ENCODE measurements at regions not wholly inside any gene's neighbourhood (a gene's known extent, or its start where the extent isn't known, plus 50 kb on each side); places are given as distances from the start of the nearest gene placed in this dataset.

GRCh38 chr5:109531262-109531661 is 121.5 kb upstream of the PJA2 start:
- no peaks in the 10 kb centered on the region for H3K36me3 Mint-ChIP-seq
- no peaks in the 10 kb centered on the region for H3K4me1 Mint-ChIP-seq
- DNase-seq = no peak
- H3K9me3 Mint-ChIP-seq = no peaks in the 10 kb centered on the region
- no peak overlapping the region for H3K4me3 Mint-ChIP-seq
- peaks cover 7% of the 10 kb centered on the region for H3K27me3 Mint-ChIP-seq
- H3K27ac Mint-ChIP-seq = no peak overlapping the region

- H3K27me3 Mint-ChIP-seq = peaks cover 3% of the 10 kb centered on the region
- no peaks in the 10 kb centered on the region for H3K9me3 Mint-ChIP-seq
- no peak overlapping the region for H3K4me3 Mint-ChIP-seq
- H3K27ac Mint-ChIP-seq = no peak overlapping the region
- no peaks in the 10 kb centered on the region for H3K36me3 Mint-ChIP-seq
- no peaks in the 10 kb centered on the region for H3K4me1 Mint-ChIP-seq
- no peak for DNase-seq
Measured at GRCh38 chr5:109529987-109530386, 120.2 kb upstream of the PJA2 start.

GRCh38 chr5:109529520-109529919 is 119.7 kb upstream of the PJA2 start:
- H3K36me3 Mint-ChIP-seq = no peaks in the 10 kb centered on the region
- no peaks in the 10 kb centered on the region for H3K9me3 Mint-ChIP-seq
- no peak overlapping the region for H3K27ac Mint-ChIP-seq
- no peaks in the 10 kb centered on the region for H3K4me1 Mint-ChIP-seq
- DNase-seq = no peak
- H3K4me3 Mint-ChIP-seq = no peak overlapping the region
- peaks cover under 1% of the 10 kb centered on the region for H3K27me3 Mint-ChIP-seq

DNA sequence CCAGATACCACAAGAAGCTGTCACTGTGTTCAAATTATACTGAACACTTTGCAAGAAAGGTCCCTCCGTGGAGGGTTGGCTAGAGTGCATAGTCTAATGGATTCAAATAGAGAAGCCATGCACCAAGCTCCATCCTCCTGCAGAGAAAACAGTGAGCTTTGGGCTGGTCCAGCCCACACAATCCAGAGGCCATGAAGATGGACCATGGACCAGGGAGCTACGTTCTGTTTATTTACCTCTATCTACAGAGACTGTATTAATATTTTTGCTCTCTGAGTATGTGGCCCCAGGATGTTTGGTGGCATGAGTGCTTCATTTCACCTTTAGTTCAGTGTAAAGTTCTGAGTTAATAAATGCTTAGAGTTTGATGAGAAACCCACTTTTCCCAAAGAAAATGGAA is 114.8 kb upstream of the PJA2 start:
- no peak for DNase-seq
- no peak overlapping the region for H3K27ac Mint-ChIP-seq
- no peaks in the 10 kb centered on the region for H3K36me3 Mint-ChIP-seq

GRCh38 chr5:109524026-109524425 is 114.3 kb upstream of the PJA2 start:
- Mint-ChIP-seq H3K27ac (no peak overlapping the region), H3K27me3 (no peaks in the 10 kb centered on the region), H3K9me3 (no peaks in the 10 kb centered on the region), H3K36me3 (no peaks in the 10 kb centered on the region), H3K4me1 (no peaks in the 10 kb centered on the region), H3K4me3 (no peak overlapping the region)
- DNase-seq = no peak

More for the DNA sequence above, 114.8 kb upstream of the PJA2 start:
- Mint-ChIP-seq H3K27me3 (no peaks in the 10 kb centered on the region), H3K4me1 (no peaks in the 10 kb centered on the region), H3K4me3 (no peak overlapping the region), H3K9me3 (no peaks in the 10 kb centered on the region)

- no peak for DNase-seq
- Mint-ChIP-seq H3K27me3 (no peaks in the 10 kb centered on the region), H3K36me3 (no peaks in the 10 kb centered on the region), H3K27ac (no peak overlapping the region), H3K9me3 (no peaks in the 10 kb centered on the region), H3K4me1 (no peaks in the 10 kb centered on the region), H3K4me3 (no peak overlapping the region)
Measured at GRCh38 chr5:109522404-109522803, 112.6 kb upstream of the PJA2 start.

DNA sequence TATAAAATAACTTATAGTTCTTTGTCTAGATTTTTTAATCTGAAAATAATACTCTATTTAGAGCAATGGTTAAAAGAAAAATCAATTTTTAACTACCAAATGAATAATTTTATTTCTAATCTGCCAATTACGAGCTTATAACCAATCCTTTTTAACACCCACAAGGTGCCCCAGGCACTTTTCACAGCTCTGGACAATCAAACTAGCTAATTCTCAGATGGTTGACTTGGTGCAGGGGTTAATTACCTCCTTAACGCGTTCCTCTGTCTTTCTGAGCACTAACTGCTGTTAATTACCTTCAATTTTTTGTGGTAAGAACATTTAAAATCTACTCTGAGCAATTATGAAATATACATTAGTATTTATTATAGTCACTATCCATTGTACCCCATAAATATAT is 109.6 kb upstream of the PJA2 start:
- Mint-ChIP-seq H3K9me3 (no peaks in the 10 kb centered on the region), H3K36me3 (no peaks in the 10 kb centered on the region)

GRCh38 chr5:109516390-109516789 is 106.6 kb upstream of the PJA2 start:
- no peaks in the 10 kb centered on the region for H3K36me3 Mint-ChIP-seq
- H3K4me3 Mint-ChIP-seq = no peak overlapping the region
- no peaks in the 10 kb centered on the region for H3K9me3 Mint-ChIP-seq
- peaks cover 3% of the 10 kb centered on the region for H3K4me1 Mint-ChIP-seq
- DNase-seq = no peak
- no peaks in the 10 kb centered on the region for H3K27me3 Mint-ChIP-seq
- no peak overlapping the region for H3K27ac Mint-ChIP-seq

More for the DNA sequence above, 109.6 kb upstream of the PJA2 start:
- Mint-ChIP-seq H3K4me3 (no peak overlapping the region), H3K4me1 (no peaks in the 10 kb centered on the region), H3K27me3 (no peaks in the 10 kb centered on the region), H3K27ac (no peak overlapping the region)
- DNase-seq = no peak

DNA sequence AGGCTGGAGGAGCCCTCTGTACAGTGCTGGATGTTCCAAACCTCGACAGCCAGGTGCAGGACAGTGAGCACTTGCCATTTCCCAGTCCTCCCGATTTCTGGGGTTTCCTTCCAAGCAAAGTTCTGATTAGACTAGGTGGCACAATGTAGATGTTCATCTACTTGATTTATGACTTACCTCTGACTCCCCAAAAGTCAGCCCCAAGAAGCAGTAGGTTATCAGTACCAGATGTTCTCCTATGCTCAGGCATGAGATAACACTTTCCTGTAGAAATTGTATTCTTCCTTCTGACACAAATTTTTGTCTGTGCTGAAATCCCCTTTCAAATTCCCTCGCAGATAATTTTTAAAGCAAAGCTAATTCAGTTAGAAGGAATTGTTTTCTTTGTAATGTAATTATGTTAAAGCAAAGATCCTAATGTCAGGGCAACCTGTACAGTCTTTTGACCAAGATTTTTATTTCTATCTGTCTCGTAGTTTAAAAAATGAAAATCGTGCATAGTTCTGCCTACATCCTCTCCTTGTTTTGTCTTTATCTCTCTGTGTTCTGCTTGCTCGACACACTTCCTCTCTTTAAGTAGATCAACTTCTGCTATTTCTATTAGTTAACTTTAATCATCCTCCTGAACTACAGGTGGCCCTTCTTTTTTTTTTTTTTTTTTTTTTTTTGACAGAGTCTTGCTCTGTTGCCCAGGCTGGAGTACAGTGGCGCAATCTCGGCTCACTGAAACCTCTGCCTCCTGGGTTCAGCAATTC is 102.4 kb upstream of the PJA2 start:
- no peaks in the 10 kb centered on the region for H3K36me3 Mint-ChIP-seq
- peaks cover 3% of the 10 kb centered on the region for H3K4me1 Mint-ChIP-seq
- H3K27ac Mint-ChIP-seq = no peak overlapping the region
- no peaks in the 10 kb centered on the region for H3K9me3 Mint-ChIP-seq
- no peaks in the 10 kb centered on the region for H3K27me3 Mint-ChIP-seq
- no peak overlapping the region for H3K4me3 Mint-ChIP-seq
- DNase-seq = no peak

GRCh38 chr5:109506556-109506955 is 96.8 kb upstream of the PJA2 start:
- no peaks in the 10 kb centered on the region for H3K9me3 Mint-ChIP-seq
- no peak overlapping the region for H3K27ac Mint-ChIP-seq
- H3K27me3 Mint-ChIP-seq = no peaks in the 10 kb centered on the region
- DNase-seq = no peak
- H3K36me3 Mint-ChIP-seq = no peaks in the 10 kb centered on the region
- H3K4me1 Mint-ChIP-seq = no peaks in the 10 kb centered on the region
- H3K4me3 Mint-ChIP-seq = no peak overlapping the region

DNA sequence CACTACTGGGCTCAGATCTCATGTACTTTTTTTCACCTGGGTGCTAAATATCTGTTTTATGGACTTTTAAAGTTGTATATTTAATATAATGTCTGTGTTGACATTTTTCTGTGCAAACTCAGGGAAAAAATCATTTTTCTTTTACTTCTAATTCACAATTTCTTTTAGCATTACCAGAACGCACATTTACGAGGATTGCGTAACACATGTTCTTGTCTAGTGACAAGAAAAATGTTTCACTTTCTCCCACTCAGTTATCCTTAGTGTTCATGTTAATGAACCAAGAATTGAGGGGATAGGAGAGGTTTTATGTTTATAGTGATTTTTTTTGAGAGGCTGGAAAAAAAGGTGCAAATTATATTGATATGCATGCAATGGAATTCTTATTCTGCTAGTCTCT is 86.3 kb upstream of the PJA2 start:
- DNase-seq = no peak
- no peak overlapping the region for H3K27ac Mint-ChIP-seq
- H3K4me1 Mint-ChIP-seq = no peaks in the 10 kb centered on the region
- no peak overlapping the region for H3K4me3 Mint-ChIP-seq
- peaks cover 22% of the 10 kb centered on the region for H3K27me3 Mint-ChIP-seq
- no peaks in the 10 kb centered on the region for H3K9me3 Mint-ChIP-seq
- no peaks in the 10 kb centered on the region for H3K36me3 Mint-ChIP-seq

- Mint-ChIP-seq H3K4me1 (no peaks in the 10 kb centered on the region), H3K36me3 (no peaks in the 10 kb centered on the region), H3K9me3 (no peaks in the 10 kb centered on the region), H3K4me3 (no peak overlapping the region), H3K27ac (no peak overlapping the region), H3K27me3 (peaks cover 17% of the 10 kb centered on the region)
- no peak for DNase-seq
Measured at GRCh38 chr5:109487753-109488420, 78.1 kb upstream of the PJA2 start.

DNA sequence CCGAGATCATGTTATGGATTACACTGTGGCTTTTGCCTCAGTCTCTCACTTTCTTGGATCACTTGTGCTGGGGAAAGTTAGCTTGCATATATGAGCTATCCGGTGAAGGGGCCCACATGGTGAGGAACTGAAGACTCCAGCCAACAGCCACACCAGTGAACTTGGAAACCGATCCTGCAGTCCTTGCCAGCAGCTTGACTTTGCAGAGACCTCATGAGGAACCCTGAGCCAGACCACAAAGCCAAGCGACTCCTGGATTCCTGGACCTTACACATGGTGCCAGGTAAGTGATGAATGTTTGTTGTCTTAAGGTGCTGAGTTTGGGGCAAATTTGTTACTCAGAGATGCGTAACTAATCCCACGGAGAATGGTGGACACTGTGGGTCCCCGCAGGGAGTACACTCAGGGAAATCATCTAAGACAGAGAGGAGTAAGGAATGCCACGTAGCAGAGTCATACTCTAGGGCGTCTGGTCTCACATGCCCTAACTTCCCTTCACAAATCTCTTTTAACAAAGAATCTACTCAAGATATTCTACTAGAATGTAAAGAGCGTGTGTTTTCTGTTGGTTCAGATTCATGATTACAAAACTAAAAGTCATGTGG is 76.5 kb upstream of the PJA2 start:
- Mint-ChIP-seq H3K36me3 (no peaks in the 10 kb centered on the region), H3K27me3 (peaks cover 6% of the 10 kb centered on the region), H3K4me1 (no peaks in the 10 kb centered on the region), H3K9me3 (no peaks in the 10 kb centered on the region), H3K4me3 (no peak overlapping the region), H3K27ac (no peak overlapping the region)
- DNase-seq = no peak

- Mint-ChIP-seq H3K27me3 (no peaks in the 10 kb centered on the region), H3K36me3 (no peaks in the 10 kb centered on the region), H3K4me3 (no peak overlapping the region)
Measured at GRCh38 chr5:109485030-109485429, 75.3 kb upstream of the PJA2 start.

DNA sequence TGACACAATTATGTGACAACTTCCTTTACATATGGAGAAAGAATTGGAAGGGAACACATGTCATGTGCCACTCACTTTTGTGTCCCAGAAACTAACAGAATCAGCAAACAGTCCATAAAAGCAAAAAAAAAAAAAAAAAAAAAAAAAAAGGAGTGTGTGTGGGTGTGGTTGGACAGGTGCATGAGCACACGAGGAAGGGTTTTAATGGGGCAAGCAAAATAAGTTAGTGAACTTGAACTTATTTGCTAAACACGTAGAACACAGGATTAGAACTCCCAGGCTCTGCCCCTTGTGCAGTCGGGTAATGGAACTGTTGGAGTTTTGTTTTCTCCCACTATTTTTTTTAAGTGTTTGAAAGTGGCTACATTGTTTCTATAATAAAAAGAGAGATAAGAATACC is 74.8 kb upstream of the PJA2 start:
- Mint-ChIP-seq H3K4me3 (no peak overlapping the region), H3K36me3 (no peaks in the 10 kb centered on the region), H3K4me1 (no peaks in the 10 kb centered on the region), H3K27me3 (no peaks in the 10 kb centered on the region), H3K27ac (no peak overlapping the region), H3K9me3 (no peaks in the 10 kb centered on the region)
- DNase-seq = no peak

More at GRCh38 chr5:109485030-109485429, 75.3 kb upstream of the PJA2 start:
- no peaks in the 10 kb centered on the region for H3K9me3 Mint-ChIP-seq
- H3K4me1 Mint-ChIP-seq = no peaks in the 10 kb centered on the region
- DNase-seq = no peak
- H3K27ac Mint-ChIP-seq = no peak overlapping the region

Measured in activated naive CD8-positive, alpha-beta T cell treated with anti-CD3 and anti-CD28 coated beads for 36 hours (primary cell).